Neuronal stem cell (in vitro differentiated cells): ENCODE measurements at regions not wholly inside any gene's neighbourhood (a gene's known extent, or its start where the extent isn't known, plus 50 kb on each side); places are given as distances from the start of the nearest gene placed in this dataset.

Source experiments
- DNase-seq: peaks from one replicate; pipeline ENCODE4 v3.0.0-alpha.2; 2013; ENCODE audit warnings: low spot score
- H2AFZ ChIP-seq: one replicate; pipeline ENCODE4 v1.6.1; 2013; ENCODE audit warnings: mild to moderate bottlenecking, low read length, inconsistent platforms
- H2AK5ac ChIP-seq: 2 replicates; pipeline ENCODE4 v1.6.1; 2013; ENCODE audit warnings: low read depth, mild to moderate bottlenecking, inconsistent platforms, low read length, moderate library complexity, mixed read lengths
- H2BK120ac ChIP-seq: 2 replicates; pipeline ENCODE4 v1.6.1; 2013; ENCODE audit warnings: low read depth, mild to moderate bottlenecking, inconsistent platforms, low read length, moderate library complexity, mixed read lengths
- H2BK12ac ChIP-seq: one replicate; pipeline ENCODE4 v1.6.1; 2013; ENCODE audit warnings: low read length, inconsistent platforms
- H2BK15ac ChIP-seq: 2 replicates; pipeline ENCODE4 v1.6.1; 2013; ENCODE audit warnings: mild to moderate bottlenecking, low read length, inconsistent platforms, mixed read lengths
- H2BK5ac ChIP-seq: one replicate; pipeline ENCODE4 v1.6.1; 2013; ENCODE audit warnings: inconsistent platforms, mild to moderate bottlenecking, low read length, moderate library complexity
- H3K14ac ChIP-seq: one replicate; pipeline ENCODE4 v1.6.1; 2013; ENCODE audit warnings: low read length, inconsistent platforms
- H3K18ac ChIP-seq: 2 replicates; pipeline ENCODE4 v1.6.1; 2013; ENCODE audit warnings: low read length, inconsistent platforms
- H3K23ac ChIP-seq: 2 replicates; pipeline ENCODE4 v1.6.1; 2013; ENCODE audit warnings: low read depth, mild to moderate bottlenecking, mixed read lengths, low read length, inconsistent platforms; ENCODE audit not compliant: poor library complexity
- H3K27ac ChIP-seq: replicated peaks from 3 replicates; pipeline ENCODE4 v1.5.1; 2013; ENCODE audit warnings: low read length, inconsistent platforms
- H3K27me3 ChIP-seq, 3 experiments: 2 replicates each; pipeline ENCODE4 v1.6.1; 2013; ENCODE audit warnings: low read length in 3 of 3, mild to moderate bottlenecking in 2 of 3, inconsistent platforms in 1 of 3, low read depth in 1 of 3, mixed read lengths in 1 of 3, moderate library complexity in 1 of 3; ENCODE audit not compliant: control insufficient read depth in 3 of 3, insufficient read depth in 3 of 3
- H3K36me3 ChIP-seq, 2 donors: replicated peaks in 1 of 2; 2 replicates each; pipeline ENCODE4 v1.6.1; 2013; ENCODE audit warnings: low read length in 2 of 2; ENCODE audit not compliant: control insufficient read depth in 2 of 2, insufficient read depth in 2 of 2
- H3K4ac ChIP-seq: 2 replicates; pipeline ENCODE4 v1.6.1; 2013; ENCODE audit warnings: inconsistent platforms, mild to moderate bottlenecking, low read length, moderate library complexity
- H3K4me1 ChIP-seq, 2 donors: 1 replicate in 1 of 2; 2 replicates in 1 of 2; pipeline ENCODE4 v1.6.1; 2013; ENCODE audit warnings: low read length in 2 of 2, low read depth in 1 of 2; ENCODE audit not compliant: control insufficient read depth in 2 of 2, insufficient read depth in 1 of 2
- H3K4me2 ChIP-seq: one replicate; pipeline ENCODE4 v1.6.1; 2013; ENCODE audit warnings: mild to moderate bottlenecking, low read length, inconsistent platforms; ENCODE audit not compliant: insufficient read depth, poor library complexity, severe bottlenecking
- H3K4me3 ChIP-seq, 2 donors: 2 replicates each; pipeline ENCODE4 v1.5.1; 2013; ENCODE audit warnings: low read length in 2 of 2, mild to moderate bottlenecking in 2 of 2, inconsistent platforms in 1 of 2, moderate library complexity in 1 of 2
- H3K79me1 ChIP-seq: one replicate; pipeline ENCODE4 v1.6.1; 2013; ENCODE audit warnings: low read depth, mild to moderate bottlenecking, inconsistent platforms, low read length, moderate library complexity
- H3K9ac ChIP-seq: one replicate; pipeline ENCODE4 v1.6.1; 2013; ENCODE audit warnings: mild to moderate bottlenecking, low read depth, low read length, inconsistent platforms; ENCODE audit not compliant: poor library complexity
- H3K9me3 ChIP-seq, 2 donors: replicated peaks in 1 of 2; 2 replicates each; pipeline versions ENCODE3 to v1.6.1; 2013; ENCODE audit warnings: low read length in 2 of 2, mild to moderate bottlenecking in 2 of 2, inconsistent platforms in 1 of 2, low read depth in 1 of 2, mixed read lengths in 1 of 2, moderate library complexity in 1 of 2; ENCODE audit not compliant: control insufficient read depth in 2 of 2, insufficient read depth in 1 of 2
- H4K8ac ChIP-seq: one replicate; pipeline ENCODE4 v1.6.1; 2013; ENCODE audit warnings: low read depth, mild to moderate bottlenecking, inconsistent platforms, low read length, moderate library complexity
- H4K91ac ChIP-seq: one replicate; pipeline ENCODE4 v1.6.1; 2013; ENCODE audit warnings: low read length, low read depth, mild to moderate bottlenecking, inconsistent platforms; ENCODE audit not compliant: poor library complexity
- WGBS, 2 donors: extraction: QIAGEN DNeasy Blood & Tissue Kit; methylation state at CpG; one replicate each; pipeline ENCODE4 v1.1.7; 2013; ENCODE audit warnings: missing lambda C conversion rate in 2 of 2, mixed read lengths in 1 of 2; ENCODE audit not compliant: insufficient read length in 2 of 2, insufficient replicate concordance in 1 of 2; ENCODE audit errors: extremely low coverage in 2 of 2; 5-methylcytosine and 5-hydroxymethylcytosine counted together

- Histone ChIP-seq H3K4me2 (no peak overlapping the region), H4K91ac (no peak overlapping the region)
Observed at GRCh38 chr11:128301756-128302155, 285.6 kb downstream of the ETS1 start.

DNA sequence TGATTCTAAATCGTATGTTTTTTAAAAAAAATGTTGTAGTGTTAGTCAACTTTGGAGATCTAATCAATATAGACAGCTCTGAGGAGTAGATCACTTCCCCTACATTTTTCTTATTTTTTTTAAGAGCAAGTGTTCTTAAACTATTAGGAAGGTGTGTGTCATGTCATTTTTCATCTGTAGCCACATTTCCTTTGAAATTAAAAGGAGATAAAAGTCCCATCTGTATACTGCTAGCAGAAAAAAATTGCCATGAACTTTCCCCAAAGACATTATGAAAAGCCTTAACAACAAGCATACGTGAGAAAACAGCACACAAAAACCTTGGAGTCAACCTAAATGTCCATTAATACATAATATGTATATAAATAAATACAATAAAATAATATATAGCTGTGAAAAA is 286.6 kb downstream of the ETS1 start:
- H3K9me3 ChIP-seq, result no peaks in the 10 kb centered on the region
- no peak overlapping the region for H4K8ac ChIP-seq
- H2BK12ac ChIP-seq, result no peak overlapping the region
- H3K4me2 ChIP-seq, result no peak overlapping the region
- H2AFZ ChIP-seq, result no peak overlapping the region
- H2BK5ac ChIP-seq, result no peak overlapping the region
- no peak overlapping the region for H3K27ac ChIP-seq
- no peak overlapping the region for H3K14ac ChIP-seq
- H2BK120ac ChIP-seq, result no peak overlapping the region
- DNase-seq, result no peak
- no CpG with 5 or more reads among the region's 2 CpGs for WGBS, 2 donors
- H4K91ac ChIP-seq, result no peak overlapping the region
- no peaks in the 10 kb centered on the region for H3K36me3 ChIP-seq
- no peak overlapping the region for H2AK5ac ChIP-seq
- no peak overlapping the region for H3K23ac ChIP-seq
- H3K27me3 ChIP-seq, result no peaks in the 10 kb centered on the region
- H3K4me1 ChIP-seq, result peaks cover 2 to 6% of the 10 kb centered on the region in 2 donors
- H3K4ac ChIP-seq, result no peak overlapping the region
- H3K79me1 ChIP-seq, result no peaks in the 10 kb centered on the region
- no peak overlapping the region for H3K4me3 ChIP-seq
- no peak overlapping the region for H3K18ac ChIP-seq
- H3K9ac ChIP-seq, result no peak overlapping the region
- H2BK15ac ChIP-seq, result no peak overlapping the region

More at GRCh38 chr11:128301756-128302155, 285.6 kb downstream of the ETS1 start:
- no peak overlapping the region for H3K14ac ChIP-seq
- H3K79me1 ChIP-seq, result no peaks in the 10 kb centered on the region
- no peaks in the 10 kb centered on the region for H3K36me3 ChIP-seq
- no peak overlapping the region for H3K4me3 ChIP-seq
- H4K8ac ChIP-seq, result no peak overlapping the region
- no peak overlapping the region for H2BK120ac ChIP-seq
- no peak overlapping the region for H2AFZ ChIP-seq
- DNase-seq, result no peak
- H3K9me3 ChIP-seq, result no peaks in the 10 kb centered on the region
- H3K4me1 ChIP-seq, result peaks cover 2 to 6% of the 10 kb centered on the region in 2 donors
- H3K4ac ChIP-seq, result no peak overlapping the region
- H2BK5ac ChIP-seq, result no peak overlapping the region
- no peak overlapping the region for H2AK5ac ChIP-seq
- H3K27ac ChIP-seq, result no peak overlapping the region
- H2BK15ac ChIP-seq, result no peak overlapping the region
- H3K18ac ChIP-seq, result no peak overlapping the region
- no peak overlapping the region for H3K23ac ChIP-seq
- no peaks in the 10 kb centered on the region for H3K27me3 ChIP-seq
- H3K9ac ChIP-seq, result no peak overlapping the region
- no CpG with 5 or more reads among the region's 2 CpGs for whole genome bisulfite sequencing, 2 donors
- no peak overlapping the region for H2BK12ac ChIP-seq

- H2BK12ac ChIP-seq, result no peak overlapping the region
- no CpG with 5 or more reads among the region's 6 CpGs for WGBS, 2 donors
- DNase-seq, result no peak
- H2BK120ac ChIP-seq, result no peak overlapping the region
- H4K91ac ChIP-seq, result no peak overlapping the region
- no peaks in the 10 kb centered on the region for H3K79me1 ChIP-seq
- peaks cover 2 to 6% of the 10 kb centered on the region in 2 donors for H3K4me1 ChIP-seq
- no peak overlapping the region for H3K4me3 ChIP-seq
- no peaks in the 10 kb centered on the region for H3K27me3 ChIP-seq
- H3K18ac ChIP-seq, result peak overlapping the region; percentile 13
- H2AFZ ChIP-seq, result peak overlapping the region; percentile 20
- H3K23ac ChIP-seq, result no peak overlapping the region
- H3K4ac ChIP-seq, result no peak overlapping the region
- H3K9me3 ChIP-seq, result peaks cover 0 to 4% of the 10 kb centered on the region in 2 donors
- no peak overlapping the region for H4K8ac ChIP-seq
- no peak overlapping the region for H2AK5ac ChIP-seq
- no peak overlapping the region for H3K9ac ChIP-seq
- no peak overlapping the region for H2BK5ac ChIP-seq
- no peak overlapping the region for H2BK15ac ChIP-seq
- H3K14ac ChIP-seq, result peak overlapping the region; percentile 48
- no peaks in the 10 kb centered on the region for H3K36me3 ChIP-seq
- no peak overlapping the region for H3K4me2 ChIP-seq
- no peak overlapping the region for H3K27ac ChIP-seq
Observed at GRCh38 chr11:128299132-128299726, 288.1 kb downstream of the ETS1 start.

GRCh38 chr11:128298271-128298670 is 289.1 kb downstream of the ETS1 start:
- no peak overlapping the region for H3K9ac ChIP-seq
- H2BK120ac ChIP-seq, result no peak overlapping the region
- no peak overlapping the region for H2BK15ac ChIP-seq
- H3K4me3 ChIP-seq, result no peak overlapping the region
- H3K9me3 ChIP-seq, result peaks cover 0 to 6% of the 10 kb centered on the region in 2 donors
- H2AFZ ChIP-seq, result no peak overlapping the region
- H3K79me1 ChIP-seq, result no peaks in the 10 kb centered on the region
- WGBS, 2 donors, result no CpG with 5 or more reads among the region's 2 CpGs
- H3K4me1 ChIP-seq, result peaks cover 2 to 6% of the 10 kb centered on the region in 2 donors
- H3K23ac ChIP-seq, result no peak overlapping the region
- H3K27me3 ChIP-seq, result no peaks in the 10 kb centered on the region
- no peak overlapping the region for H3K18ac ChIP-seq
- no peak overlapping the region for H4K8ac ChIP-seq
- H2BK12ac ChIP-seq, result no peak overlapping the region
- H3K36me3 ChIP-seq, result no peaks in the 10 kb centered on the region
- no peak for DNase-seq
- no peak overlapping the region for H2AK5ac ChIP-seq
- no peak overlapping the region for H2BK5ac ChIP-seq
- H3K4ac ChIP-seq, result no peak overlapping the region
- no peak overlapping the region for H3K27ac ChIP-seq
- no peak overlapping the region for H3K14ac ChIP-seq
- no peak overlapping the region for H4K91ac ChIP-seq
- H3K4me2 ChIP-seq, result no peak overlapping the region
